Suppressor macrophage treated with lipopolysaccharide for 1 hour (primary cell): ENCODE measurements at regions not wholly inside any gene's neighbourhood (a gene's known extent, or its start where the extent isn't known, plus 50 kb on each side); places are given as distances from the start of the nearest gene placed in this dataset.

Experiments used
- DNase-seq, 3 donors: peaks; one replicate each; pipeline ENCODE4 v3.0.0-alpha.2; 2020 to 2022

DNA sequence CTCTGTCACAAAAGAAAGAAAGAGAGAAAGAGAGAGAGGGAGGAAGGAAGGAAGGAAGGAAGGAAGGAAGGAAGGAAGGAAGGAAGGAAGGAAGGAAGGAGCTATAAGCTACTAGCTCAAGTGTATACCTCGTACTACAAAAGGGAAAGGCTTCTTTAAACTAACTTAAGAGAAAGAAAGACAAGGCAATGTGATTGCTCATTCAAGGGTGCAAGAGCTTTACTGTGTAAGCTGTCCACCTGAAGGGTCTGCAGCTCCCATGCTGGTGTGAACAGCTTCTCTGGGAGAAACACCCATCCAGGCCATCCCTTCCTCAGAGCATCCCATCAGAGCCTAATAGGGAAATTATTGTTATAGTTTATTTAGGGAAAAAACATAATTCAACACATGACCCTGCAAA, 286.1 kb upstream of the ID2 start:
- no peak for DNase-seq

DNA sequence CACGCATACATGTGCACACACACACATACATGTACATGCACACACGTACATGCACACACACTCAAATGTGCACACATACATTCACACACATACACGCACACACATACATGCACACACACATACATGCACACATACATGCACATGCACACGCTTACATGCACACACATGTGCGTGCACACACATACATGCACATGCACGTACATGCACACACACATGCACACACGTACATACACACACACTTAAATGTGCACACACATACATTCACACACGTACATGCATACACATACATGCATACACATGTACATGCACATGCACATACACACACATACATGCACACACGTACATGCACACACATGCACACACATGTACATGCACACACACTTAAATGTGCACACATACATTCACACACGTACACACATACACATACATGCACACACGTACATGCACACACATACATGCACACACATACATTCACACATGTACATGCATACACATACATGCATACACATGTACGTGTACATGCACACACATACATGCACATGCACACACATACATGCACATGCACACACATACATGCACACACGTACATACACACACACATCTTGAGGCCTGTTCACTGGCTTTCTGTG, 283.7 kb upstream of the ID2 start:
- no peak for DNase-seq

DNA sequence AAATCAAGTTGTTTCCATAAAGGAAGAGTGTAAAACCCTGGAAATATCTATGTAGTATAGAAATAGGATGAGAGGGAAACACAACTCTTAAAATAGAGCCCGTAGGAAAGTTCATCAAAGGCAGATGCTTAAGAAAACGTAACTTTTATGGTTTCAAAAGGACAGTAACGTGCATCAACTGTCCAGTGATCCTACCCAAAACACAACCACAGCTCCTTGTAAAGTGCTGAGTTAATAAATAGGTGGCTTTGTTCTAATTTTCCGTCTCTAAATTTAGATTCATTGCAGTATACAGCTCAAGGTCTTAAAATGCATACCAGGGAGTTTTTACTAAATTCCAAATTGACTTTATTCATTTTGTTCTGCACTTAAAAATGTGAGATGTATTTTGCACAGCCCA, 282.1 kb upstream of the ID2 start:
- no peak for DNase-seq

DNA sequence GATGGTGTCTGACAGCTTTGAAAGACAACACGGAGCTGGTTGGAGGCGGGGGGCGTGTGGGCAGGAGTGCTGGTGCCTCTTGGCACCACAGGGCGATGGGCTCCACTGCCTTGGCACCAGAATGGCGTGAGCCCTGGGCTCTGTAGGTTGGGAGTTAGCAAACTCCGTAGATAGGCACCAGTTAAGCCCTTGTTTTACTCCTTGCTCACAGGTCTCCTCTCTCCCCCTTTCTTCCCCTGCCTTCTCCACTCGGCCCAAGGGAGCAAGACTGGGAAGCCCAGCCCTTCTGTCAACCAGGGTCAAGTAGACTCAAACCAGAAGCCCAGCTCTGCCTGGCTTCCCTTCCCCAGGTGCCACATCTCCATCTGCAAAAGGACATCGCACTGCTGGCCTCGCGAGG, 281.7 kb upstream of the ID2 start:
- no peak for DNase-seq

DNA sequence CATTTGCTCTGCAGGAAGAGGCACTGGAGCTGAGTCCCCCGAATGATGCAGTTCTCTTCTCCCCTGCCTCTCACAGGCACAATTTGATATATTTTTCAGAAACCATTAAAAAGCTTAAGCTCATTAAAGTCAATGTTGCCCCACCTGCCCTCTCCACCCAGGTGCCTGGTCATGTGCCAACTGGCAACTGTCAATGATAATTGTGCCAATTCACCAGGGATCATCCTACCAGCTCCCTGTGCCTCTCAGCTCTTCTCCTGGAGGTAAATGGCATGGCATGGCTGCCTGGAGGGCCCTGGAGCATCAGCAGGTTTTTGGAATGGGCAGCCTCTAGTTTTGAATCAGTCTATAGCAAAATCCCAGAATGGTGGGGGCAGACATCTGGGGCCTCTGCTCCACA, 279.6 kb upstream of the ID2 start:
- no peak for DNase-seq

DNA sequence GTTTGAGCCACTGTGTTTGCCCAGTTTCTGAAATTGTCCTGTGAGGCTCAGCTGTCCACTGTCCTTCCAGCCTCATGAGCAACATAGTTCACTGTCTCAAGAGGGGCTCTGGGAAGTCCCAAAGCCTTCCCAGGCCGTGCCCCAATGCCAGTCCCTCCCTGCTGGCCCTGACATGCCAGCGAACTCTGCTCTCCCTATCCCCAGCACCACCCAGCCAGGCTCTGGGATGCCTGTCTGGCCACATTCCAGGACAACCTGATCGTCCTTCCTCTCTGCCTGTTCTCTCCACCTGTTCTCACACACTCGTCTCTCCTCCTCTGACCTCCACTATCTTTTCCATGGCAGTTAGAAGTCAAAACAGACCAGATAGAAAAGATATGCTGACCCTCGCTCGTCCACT, 278.0 kb upstream of the ID2 start:
- DNase-seq = no peak

DNA sequence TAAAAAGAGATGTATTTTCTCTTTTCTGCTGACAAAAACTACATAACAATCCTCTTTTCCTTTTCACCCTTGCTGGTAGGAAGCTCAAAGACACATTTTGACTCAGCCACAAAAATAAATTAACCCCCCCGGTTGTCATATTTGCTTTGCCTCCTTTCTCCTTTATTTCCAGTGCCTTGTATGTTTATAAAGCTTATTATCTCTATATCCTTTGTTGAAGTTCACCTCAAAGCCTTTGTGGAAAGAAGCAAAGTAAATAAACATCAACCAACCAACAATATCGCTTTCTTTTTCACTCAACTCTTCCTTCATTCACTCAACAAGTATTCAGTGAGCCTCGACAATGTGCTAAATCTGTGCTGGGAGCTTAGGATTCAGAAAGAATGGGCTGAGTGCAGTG, 276.5 kb upstream of the ID2 start:
- DNase-seq = no peak

DNA sequence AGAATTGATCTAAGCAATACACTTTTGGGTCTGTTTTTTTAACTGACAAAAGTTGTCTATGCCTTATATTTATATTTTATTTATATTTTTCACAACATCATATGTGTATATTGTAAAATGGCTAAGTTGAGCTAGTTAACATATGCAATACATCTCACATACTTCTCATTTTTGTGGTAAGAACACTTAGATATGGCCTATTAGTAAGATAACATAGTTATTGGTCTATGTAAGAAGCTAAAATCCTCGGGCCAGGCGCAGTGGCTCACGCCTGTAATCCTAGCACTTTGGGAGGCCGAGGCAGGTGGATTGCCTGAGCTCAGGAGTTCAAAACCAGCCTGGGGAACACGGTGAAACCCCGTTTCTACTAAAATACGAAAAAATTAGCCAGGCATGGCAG, 275.6 kb upstream of the ID2 start:
- DNase-seq = no peak

DNA sequence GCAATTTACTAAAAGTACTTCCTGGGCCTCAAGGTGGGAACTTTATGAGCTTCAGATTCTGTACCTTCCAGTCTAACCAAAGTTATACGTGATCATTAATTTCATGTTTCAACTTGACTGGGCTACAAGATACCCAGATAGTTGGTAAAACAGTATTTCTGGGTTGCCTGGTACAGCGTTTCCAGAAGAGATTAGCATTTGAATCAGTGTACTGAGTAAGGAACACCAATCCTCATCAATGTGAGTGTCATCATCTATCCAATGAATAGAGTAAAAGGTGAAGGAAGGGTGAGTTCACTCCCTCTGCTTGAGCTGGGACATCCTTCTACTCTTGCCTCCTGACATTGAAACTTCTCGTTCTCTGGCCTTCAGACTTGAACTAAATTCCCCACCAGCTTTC, 274.5 kb upstream of the ID2 start:
- DNase-seq = no peak

DNA sequence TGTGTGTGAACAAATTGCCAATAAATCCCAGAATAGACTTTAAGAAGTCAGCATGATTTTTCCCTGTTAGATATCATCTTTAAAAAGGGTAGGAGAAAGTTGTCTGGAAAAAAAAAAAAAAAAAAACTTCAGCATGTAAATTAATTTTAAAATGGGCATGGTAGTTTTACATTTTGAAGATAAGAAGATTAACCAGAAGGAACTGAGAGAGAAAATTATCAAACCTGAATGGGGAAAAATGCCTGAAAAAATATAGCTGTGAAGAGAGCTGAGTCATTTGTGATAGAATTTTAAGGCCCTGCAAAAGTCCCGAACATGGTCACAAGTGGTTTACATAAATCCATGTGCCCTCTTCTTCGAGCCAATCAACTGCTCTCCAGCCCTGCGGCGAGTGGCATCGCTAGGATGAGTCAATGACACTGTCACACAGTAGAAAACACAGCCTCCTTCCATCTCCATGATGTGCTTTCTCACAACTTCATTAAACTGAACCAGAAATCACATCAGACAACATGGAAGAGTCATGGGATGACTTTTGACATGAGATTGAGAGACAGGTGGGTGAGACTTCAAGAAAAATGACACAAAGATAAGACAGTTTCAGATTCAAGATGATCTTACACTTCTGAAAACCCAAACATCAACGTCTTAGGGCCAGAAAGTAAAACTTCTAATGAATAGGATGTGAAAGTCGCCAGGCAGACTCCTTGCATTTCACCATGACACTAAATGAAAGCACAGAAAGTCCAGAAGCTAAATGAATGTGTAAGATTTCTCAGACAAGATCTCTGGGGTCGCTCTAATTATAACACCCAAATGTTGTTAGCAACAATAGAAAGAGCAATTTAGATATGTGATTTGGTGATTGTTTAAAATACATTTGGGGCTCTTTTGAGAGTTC, 273.0 kb upstream of the ID2 start:
- DNase-seq = peak; percentile 72 to 92 (median 75)

DNA sequence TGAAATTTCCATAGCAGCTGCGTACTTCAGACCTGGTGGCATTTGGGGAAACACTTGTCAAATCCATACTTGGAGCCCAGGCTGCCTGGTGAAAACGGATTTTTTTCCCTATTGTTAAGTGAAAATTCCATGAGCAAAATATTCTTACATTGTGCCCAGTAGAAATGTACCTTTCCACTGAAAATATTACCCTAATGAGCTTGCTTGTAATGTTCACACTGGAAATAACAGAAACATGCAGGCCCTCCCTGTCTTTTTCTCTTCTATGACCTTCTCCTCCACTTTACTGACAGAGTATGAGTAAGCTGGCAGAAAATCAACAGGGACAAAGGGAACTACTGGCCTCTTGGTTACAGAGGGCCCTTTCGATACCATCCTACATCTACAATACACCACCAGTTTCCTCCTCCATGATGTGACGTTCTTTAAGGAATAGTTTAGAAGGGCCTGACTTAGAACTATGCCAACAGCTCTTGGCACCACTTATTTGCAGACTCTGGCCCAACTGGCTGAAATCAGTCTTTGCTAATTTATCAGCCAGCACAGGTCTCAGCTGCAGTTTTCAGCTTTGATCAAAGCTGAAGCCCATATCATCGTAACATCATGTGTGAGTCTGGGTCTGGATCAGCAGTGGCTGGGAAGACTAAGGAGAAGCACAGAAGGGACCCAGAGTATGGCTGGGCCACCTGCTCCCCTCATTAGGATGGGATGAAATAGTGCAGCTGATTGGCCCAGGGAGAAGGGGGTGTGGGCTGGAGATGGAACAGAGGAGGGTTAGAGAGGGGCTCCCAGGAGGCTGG, 272.2 kb upstream of the ID2 start:
- peak; percentile 40 to 70 (median 47) for DNase-seq

DNA sequence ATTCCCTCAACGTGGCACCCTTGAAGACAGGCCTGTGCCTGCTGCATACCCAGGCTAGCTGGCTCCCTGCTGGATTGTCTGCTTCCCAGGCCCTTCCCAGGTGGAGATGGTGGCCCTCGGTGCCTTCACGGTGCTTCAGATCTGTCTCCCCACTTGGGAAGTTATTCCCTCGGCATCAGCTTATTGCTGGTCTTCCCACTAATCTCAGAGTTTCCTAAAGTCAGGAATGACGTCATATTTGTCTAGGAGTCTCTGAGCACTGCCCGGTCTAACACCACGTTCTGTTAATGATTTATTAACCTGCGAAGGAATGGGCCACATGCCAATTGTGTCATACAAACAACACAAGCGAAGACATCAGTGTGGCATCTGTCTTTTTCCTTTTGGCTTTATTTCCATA, 269.8 kb upstream of the ID2 start:
- no peak for DNase-seq

DNA sequence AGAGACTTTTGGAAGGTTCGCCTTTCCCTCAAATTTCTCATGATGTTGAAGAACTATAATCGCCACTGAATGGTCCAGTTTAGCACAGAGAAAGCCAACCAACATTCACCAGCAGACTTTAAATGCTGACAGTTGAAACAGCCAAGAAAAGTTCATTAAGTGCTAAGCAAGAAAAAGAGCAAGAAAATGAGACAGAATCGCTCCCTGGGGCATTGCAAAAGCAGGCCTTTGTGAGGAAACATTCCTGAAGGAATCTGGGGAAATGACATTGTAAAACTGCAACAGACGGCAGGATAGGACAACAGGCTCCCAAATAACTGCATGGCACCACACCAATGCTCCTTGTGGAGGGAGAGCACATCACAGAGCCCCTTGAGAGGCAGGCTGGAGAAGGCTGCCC, 269.3 kb upstream of the ID2 start:
- DNase-seq = no peak

DNA sequence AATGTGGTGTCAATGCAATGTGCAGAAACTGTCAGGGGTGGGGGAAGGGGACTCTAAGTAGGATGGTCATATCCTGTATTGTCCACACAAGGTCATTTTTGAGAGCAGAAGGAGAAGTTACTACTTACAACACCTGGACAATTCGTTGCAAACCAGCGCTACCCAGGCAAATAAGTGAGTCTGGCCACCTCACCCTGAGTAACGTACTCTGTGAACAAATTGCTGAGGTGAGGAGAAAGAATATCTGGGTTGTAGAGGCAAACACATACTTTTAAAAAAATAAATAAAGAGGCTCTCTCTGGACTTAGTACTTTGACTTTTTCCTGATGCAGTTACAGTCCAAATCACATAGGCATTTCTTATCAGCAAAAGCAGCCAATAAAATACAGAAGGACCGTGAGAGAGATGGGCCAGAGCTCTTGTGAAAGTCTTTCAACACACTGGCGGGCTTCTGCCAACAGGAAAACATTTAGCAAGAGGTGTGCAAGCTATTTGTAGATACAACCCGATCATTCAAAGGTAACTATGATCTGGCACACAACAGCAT, 268.2 kb upstream of the ID2 start:
- DNase-seq = peak in 1 of 3 donors; percentile 80

DNA sequence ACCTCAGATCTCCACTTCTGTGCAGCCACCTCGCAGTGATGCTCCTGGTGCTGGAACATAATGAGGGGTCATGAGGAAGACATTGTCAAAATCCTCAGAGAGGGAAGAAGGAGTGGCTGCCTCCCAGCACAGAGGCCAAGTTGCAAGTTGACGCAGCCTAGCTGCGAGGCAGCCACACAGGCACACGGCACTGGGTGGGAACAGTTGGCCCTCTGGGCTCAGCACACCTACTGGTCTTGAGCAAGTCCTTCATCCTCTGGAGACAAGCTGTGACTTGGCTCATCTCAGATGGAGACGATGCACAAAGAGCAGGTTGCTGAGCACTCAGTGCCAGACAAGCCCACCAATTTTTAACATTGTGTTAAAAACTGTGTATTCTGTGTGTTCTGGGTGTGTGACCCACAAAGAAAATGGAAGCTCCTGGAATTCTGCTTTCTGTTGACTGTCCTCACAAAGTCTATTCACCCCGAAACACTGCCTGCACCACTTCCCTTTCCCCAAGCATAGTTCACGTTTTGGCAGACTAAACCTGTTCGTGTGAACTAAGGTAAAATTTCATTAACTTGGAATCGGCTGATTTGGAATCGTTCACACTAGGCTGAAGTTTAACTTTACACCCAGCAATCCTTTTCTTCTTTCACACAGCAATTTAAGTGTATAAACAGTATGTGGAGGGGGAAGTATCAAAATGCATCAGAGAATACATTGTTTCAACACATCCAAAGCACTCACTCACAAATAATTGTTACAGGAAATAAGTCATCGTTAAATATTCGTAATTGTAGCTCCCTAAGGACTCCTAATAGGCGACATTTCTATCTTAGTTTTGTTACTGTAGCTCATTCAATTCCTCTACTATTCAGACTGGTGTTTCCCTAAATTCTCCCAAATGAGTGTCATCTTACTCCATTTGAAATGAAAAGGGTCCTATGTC, 266.6 kb upstream of the ID2 start:
- DNase-seq = peak; percentile 28 to 88 (median 81)

DNA sequence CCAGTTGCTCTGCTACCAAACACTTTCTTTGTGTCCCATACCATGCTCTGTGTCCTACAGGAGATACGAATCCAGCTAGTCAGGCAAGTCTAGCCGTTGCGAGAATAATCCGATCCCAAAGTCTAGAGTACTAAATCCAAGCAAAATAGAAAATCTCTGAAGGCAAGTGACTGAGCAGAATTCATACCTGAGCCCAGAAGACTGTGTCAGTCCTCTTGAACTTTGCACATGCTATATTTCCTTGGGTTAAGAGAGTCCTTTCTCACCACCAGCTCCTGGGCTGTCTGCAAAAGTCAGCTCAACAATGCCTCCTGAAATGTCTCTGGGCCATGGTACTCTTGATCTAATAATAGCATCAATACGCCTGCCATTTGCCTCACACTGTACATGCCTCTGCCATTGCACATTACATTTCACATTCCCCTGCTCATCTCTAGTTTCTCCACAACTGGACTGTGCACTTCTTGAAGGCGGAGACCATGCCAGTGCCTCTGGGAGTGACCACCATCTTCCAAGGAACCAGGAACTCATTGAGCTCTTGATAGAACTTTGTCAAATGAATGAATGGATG, 265.8 kb upstream of the ID2 start:
- no peak for DNase-seq

DNA sequence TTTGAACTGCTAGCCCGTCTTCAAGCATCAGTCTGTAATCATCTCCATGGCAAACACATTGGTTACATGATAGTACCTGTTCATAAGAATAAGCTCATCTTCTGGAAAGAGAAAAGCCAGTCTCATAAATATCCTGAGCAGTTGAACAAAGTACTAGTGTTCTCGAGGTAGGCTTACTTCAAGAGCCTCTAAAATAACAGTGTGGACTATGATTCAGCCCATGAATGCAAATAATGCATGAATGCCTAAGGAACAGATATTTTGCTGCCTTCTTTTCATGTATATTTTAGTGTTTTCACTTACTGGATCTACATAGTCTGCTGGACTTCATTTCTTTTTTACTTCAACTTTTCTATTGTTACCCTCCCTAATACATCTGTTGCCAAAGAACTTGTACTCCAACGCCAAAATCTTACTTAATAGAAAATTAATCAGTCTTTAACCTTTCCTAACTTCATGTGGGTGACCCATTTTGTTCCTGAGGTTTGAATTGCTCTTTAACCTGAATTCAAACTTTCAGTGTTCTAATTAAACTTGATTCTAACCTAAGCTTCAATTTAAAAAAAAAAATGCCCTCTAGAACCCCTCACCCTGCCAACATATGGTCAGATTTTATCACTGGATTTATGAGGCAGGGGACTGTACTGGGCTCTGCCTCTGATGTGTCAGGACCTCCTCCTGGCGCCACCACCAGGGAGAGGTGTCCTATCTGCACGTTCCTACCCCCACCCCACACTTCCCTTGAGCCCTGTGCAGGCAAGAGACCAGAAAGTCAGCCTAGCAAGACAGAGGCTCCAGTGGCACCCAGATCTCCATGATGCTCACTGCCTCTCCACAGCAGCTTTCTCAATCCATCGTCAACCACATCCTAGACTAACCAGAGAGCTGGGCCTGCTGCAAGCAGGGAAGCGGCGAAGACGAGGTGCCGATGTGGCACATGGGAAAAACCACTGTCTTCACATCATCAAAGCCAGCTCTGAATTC, 264.7 kb upstream of the ID2 start:
- no peak for DNase-seq

DNA sequence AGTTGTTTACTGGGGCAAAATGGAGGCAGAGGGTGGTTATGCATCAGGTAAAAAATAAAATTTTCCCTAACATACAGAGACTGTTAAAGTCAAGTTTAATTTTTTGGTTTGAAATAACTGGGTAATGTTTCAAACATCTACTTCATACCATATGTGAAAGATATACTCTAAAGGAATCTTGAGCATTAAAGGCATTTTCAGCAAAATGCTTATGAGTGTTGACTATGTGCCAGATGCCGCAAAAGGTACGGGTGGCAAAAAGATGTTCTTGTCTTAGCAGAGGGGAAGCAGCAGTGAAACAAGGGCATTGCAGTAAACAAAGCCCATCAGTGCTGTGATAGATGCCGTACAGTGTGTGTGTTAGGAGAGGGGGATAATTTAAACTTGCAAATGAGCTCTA, 263.1 kb upstream of the ID2 start:
- no peak for DNase-seq

DNA sequence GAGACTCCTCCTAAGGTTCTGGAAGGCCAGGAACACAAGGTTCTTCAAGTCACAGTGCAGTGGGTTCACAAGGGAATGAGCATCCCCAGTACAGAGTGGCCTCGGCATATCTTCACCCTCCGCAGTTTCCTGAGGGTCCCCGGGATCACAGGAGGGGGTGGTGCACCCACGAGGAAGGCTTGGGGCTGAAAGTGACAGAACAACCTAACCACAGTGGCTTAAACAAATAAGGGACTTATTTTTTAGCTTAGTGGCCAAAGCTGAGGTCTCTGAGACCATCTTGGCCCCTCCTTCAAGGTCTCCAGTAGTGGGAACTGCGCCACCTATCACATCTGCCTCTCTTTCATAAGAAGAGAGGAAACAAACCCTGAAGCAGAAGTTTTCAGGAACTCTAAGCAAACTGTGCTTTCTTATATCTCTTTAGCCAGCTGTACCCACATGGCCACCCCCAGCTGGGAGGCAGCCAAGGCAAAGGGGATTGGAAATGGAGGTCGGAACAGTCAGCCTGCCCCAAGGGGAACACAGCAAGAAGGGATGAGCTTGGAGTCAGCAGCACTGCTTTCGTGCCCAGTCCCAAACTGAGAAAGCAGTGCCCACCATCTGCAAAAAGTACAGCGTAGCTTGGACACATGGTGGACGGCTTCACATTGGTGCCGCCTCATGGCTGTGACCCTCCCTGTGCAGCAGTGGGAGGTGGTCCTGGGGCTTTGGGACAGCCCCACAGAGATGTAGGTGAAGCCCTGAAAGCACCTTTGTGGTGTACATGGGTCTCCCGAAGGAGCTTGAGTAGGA, 260.0 kb upstream of the ID2 start:
- DNase-seq = peak in 1 of 3 donors; percentile 28

DNA sequence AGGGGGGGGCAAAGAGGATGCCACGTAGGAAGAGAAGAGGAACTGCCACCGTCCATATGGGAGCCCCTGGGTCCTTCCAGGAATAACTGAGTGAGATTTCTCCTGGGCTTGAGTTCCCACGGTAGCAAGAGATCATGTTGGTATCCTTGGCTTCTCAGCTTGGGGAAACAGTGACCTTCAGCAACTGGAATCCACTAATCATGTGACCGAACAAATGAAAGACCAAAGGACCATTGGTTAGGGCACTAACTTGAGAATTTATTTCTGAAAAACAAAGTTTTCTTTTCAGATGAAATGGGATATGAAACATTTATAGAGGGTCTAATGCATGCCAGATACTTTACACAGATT, 259.4 kb upstream of the ID2 start:
- no peak for DNase-seq
